NT2/D1 (cell line): ENCODE measurements at regions not wholly inside any gene's neighbourhood (a gene's known extent, or its start where the extent isn't known, plus 50 kb on each side); places are given as distances from the start of the nearest gene placed in this dataset.
"Not testable (repeated sequence)": the region's sequence is repeated elsewhere in the genome, so short reads cannot be mapped to it uniquely, and the experiment has no call there.

Experiments
- DNase-seq: peaks from one replicate; pipeline ENCODE4 v3.0.0-alpha.2; 2011; ENCODE audit warnings: low read depth, low spot score
- H3K27me3 ChIP-seq: 2 replicates; pipeline ENCODE4 v1.6.0; 2011; ENCODE audit warnings: mild to moderate bottlenecking; ENCODE audit not compliant: insufficient read length, insufficient read depth
- H3K36me3 ChIP-seq: 2 replicates; pipeline ENCODE4 v1.6.1; 2011; ENCODE audit warnings: mild to moderate bottlenecking, low read length, mixed read lengths; ENCODE audit not compliant: insufficient read depth, insufficient read length
- H3K4me1 ChIP-seq: 2 replicates; pipeline ENCODE4 v1.5.1; 2011; ENCODE audit not compliant: insufficient read depth, insufficient read length
- H3K4me3 ChIP-seq: 2 replicates; pipeline ENCODE4 v1.5.1; 2011; ENCODE audit warnings: low read depth; ENCODE audit not compliant: insufficient read length
- H3K9ac ChIP-seq: 2 replicates; pipeline ENCODE4 v1.6.0; 2011; ENCODE audit warnings: low read depth; ENCODE audit not compliant: insufficient read length
- H3K9me3 ChIP-seq: 2 replicates; pipeline ENCODE4 v1.5.1; 2011; ENCODE audit warnings: mild to moderate bottlenecking, low read length; ENCODE audit not compliant: insufficient read depth
- SUZ12 ChIP-seq: IDR thresholded peaks from 2 replicates; pipeline ENCODE4 v1.6.1; 2011; ENCODE audit not compliant: insufficient read length, insufficient read depth; ENCODE audit errors: extremely low read depth
- YY1 ChIP-seq: IDR thresholded peaks from 2 replicates; pipeline ENCODE4 v1.6.1; 2011; ENCODE audit not compliant: insufficient read length, insufficient read depth
- ZNF274 ChIP-seq: IDR thresholded peaks from 2 replicates; pipeline ENCODE4 v1.6.1; 2011; ENCODE audit warnings: mild to moderate bottlenecking, low read depth, low read length

- H3K9ac ChIP-seq = no peak overlapping the region
- H3K4me1 ChIP-seq = no peaks in the 10 kb centered on the region
- no peaks in the 10 kb centered on the region for H3K27me3 ChIP-seq
- no peaks in the 10 kb centered on the region for H3K36me3 ChIP-seq
- DNase-seq = no peak
- H3K4me3 ChIP-seq = no peak overlapping the region
- no peak for TF ChIP-seq SUZ12
- TF ChIP-seq ZNF274 = no peak
- TF ChIP-seq YY1 = no peak
- H3K9me3 ChIP-seq = no peaks in the 10 kb centered on the region
These were observed 208.1 kb downstream of the VGLL3 start for GRCh38 chr3:86782866-86783265.

- TF ChIP-seq SUZ12 (no peak), ZNF274 (no peak), YY1 (no peak)
- no peaks in the 10 kb centered on the region for H3K9me3 ChIP-seq
- H3K27me3 ChIP-seq = no peaks in the 10 kb centered on the region
- H3K4me1 ChIP-seq = no peaks in the 10 kb centered on the region
- DNase-seq = no peak
- no peak overlapping the region for H3K9ac ChIP-seq
- H3K36me3 ChIP-seq = no peaks in the 10 kb centered on the region
- no peak overlapping the region for H3K4me3 ChIP-seq
These were observed 208.7 kb downstream of the VGLL3 start for GRCh38 chr3:86782286-86782685.

- no peak overlapping the region for H3K4me3 ChIP-seq
- H3K9me3 ChIP-seq = no peaks in the 10 kb centered on the region
- H3K27me3 ChIP-seq = no peaks in the 10 kb centered on the region
- H3K36me3 ChIP-seq = no peaks in the 10 kb centered on the region
- DNase-seq = no peak
- no peaks in the 10 kb centered on the region for H3K4me1 ChIP-seq
- TF ChIP-seq SUZ12 = no peak
- no peak for TF ChIP-seq YY1
- no peak for TF ChIP-seq ZNF274
- no peak overlapping the region for H3K9ac ChIP-seq
These were observed 216.8 kb downstream of the VGLL3 start for GRCh38 chr3:86774082-86774691.

- Histone ChIP-seq H3K36me3 (no peaks in the 10 kb centered on the region), H3K4me1 (no peaks in the 10 kb centered on the region), H3K27me3 (no peaks in the 10 kb centered on the region), H3K4me3 (no peak overlapping the region), H3K9me3 (no peaks in the 10 kb centered on the region), H3K9ac (no peak overlapping the region)
- DNase-seq = no peak
- TF ChIP-seq YY1 (no peak), ZNF274 (no peak), SUZ12 (no peak)
These were observed 218.2 kb downstream of the VGLL3 start for GRCh38 chr3:86772699-86773098.

GRCh38 chr3:86771741-86772512 is 219.0 kb downstream of the VGLL3 start:
- no peaks in the 10 kb centered on the region for H3K4me1 ChIP-seq
- no peaks in the 10 kb centered on the region for H3K36me3 ChIP-seq
- DNase-seq = no peak
- no peaks in the 10 kb centered on the region for H3K9me3 ChIP-seq
- no peak overlapping the region for H3K4me3 ChIP-seq
- TF ChIP-seq YY1 = no peak
- no peak for TF ChIP-seq SUZ12
- no peak for TF ChIP-seq ZNF274
- H3K27me3 ChIP-seq = no peaks in the 10 kb centered on the region
- H3K9ac ChIP-seq = no peak overlapping the region

- no peak for DNase-seq
- no peaks in the 10 kb centered on the region for H3K27me3 ChIP-seq
- no peak overlapping the region for H3K4me3 ChIP-seq
- 0 out of 2 replicates have a peak, but pooled peaks cover 7% of the 10 kb centered on the region for H3K9me3 ChIP-seq
- TF ChIP-seq ZNF274 (no peak), YY1 (no peak), SUZ12 (no peak)
- H3K36me3 ChIP-seq = no peaks in the 10 kb centered on the region
- H3K9ac ChIP-seq = no peak overlapping the region
- no peaks in the 10 kb centered on the region for H3K4me1 ChIP-seq
These were observed 224.6 kb downstream of the VGLL3 start for GRCh38 chr3:86766331-86766730.

- H3K9me3 ChIP-seq, H3K9ac ChIP-seq, H3K36me3 ChIP-seq, H3K4me1 ChIP-seq, H3K4me3 ChIP-seq, DNase-seq, H3K27me3 ChIP-seq: not testable (repeated sequence)
These were observed 233.4 kb downstream of the VGLL3 start for GRCh38 chr3:86757322-86758179.
